K562 (cell line): ENCODE measurements at regions not wholly inside any gene's neighbourhood (a gene's known extent, or its start where the extent isn't known, plus 50 kb on each side); places are given as distances from the start of the nearest gene placed in this dataset.

Source experiments
- ATAC-seq: fragments of 200-7000 bp; cut with Tn5 transposase; 3 replicates; pipeline ENCODE4 v1.9.1; 2020; ENCODE audit warnings: moderate library complexity
- BruUV-seq: library from RNA; stranded (reverse); fragments of 400-500 nt; replicated peaks from 2 replicates; lab custom pipeline; 2021; lab: Mats Ljungman, UMichigan
- CTCF ChIA-PET: fragments of 300-600 bp; formaldehyde crosslinking; extraction: SDS; loops from one replicate; lab custom pipeline; 2021; ENCODE audit warnings: low intra/inter-chr PET ratio; lab: Yijun Ruan, JAX
- POLR2A ChIA-PET: fragments of 300-600, 350-650 bp; sonication (Branson Sonifier 250); formaldehyde crosslinking; extraction: SDS; loops from one replicate; lab custom pipeline; 2021; ENCODE audit warnings: antibody characterized with exemption, inconsistent platforms; lab: Yijun Ruan, JAX
- DNase-seq, 4 experiments: peaks; one replicate each; pipeline versions ENCODE4 v3.0.0 to v3.0.0-alpha.2; 2011 to 2018; ENCODE audit warnings: low spot score in 3 of 4, mixed read lengths in 3 of 4; ENCODE audit errors: extremely low read depth in 1 of 4
- FAIRE-seq: peaks from 2 replicates; lab custom pipeline; 2011; peaks lifted over from hg19 to GRCh38; lab: Jason Lieb, UNC
- H2AFZ ChIP-seq: 2 replicates; pipeline ENCODE4 v1.6.0; 2011; ENCODE audit warnings: low read depth, low read length, control low read depth, inconsistent platforms
- H3K27ac ChIP-seq: fragments of 200-600 bp; 3 replicates; pipeline ENCODE4 v1.8.0; 2011; ENCODE audit warnings: low read depth, mild to moderate bottlenecking, control low read depth, inconsistent platforms, low read length, moderate library complexity, mixed read lengths; ENCODE audit errors: extremely low read depth
- H3K27me3 ChIP-seq, 2 experiments: fragments of 300-600 bp in 1 of 2; 2 replicates in 1 of 2; 3 replicates in 1 of 2; pipeline versions ENCODE4 v1.6.0 to v1.8.0; 2011; ENCODE audit warnings: inconsistent platforms in 2 of 2, low read length in 2 of 2, mild to moderate bottlenecking in 1 of 2, mixed read lengths in 1 of 2, moderate library complexity in 1 of 2; ENCODE audit not compliant: control insufficient read depth in 2 of 2, insufficient read depth in 2 of 2
- H3K36me3 ChIP-seq: fragments of 300-600 bp; 3 replicates; pipeline ENCODE4 v1.8.0; 2011; ENCODE audit warnings: mild to moderate bottlenecking, low read length, inconsistent platforms; ENCODE audit not compliant: control insufficient read depth, insufficient read depth
- H3K4me1 ChIP-seq, 2 experiments: fragments of 200-600 bp in 1 of 2; replicated peaks in 1 of 2; 2 replicates in 1 of 2; 3 replicates in 1 of 2; pipeline versions ENCODE4 v1.5.1 to v1.8.0; 2011; ENCODE audit warnings: inconsistent platforms in 2 of 2, low read length in 2 of 2, mild to moderate bottlenecking in 1 of 2, mixed read lengths in 1 of 2, moderate library complexity in 1 of 2; ENCODE audit not compliant: control insufficient read depth in 2 of 2, insufficient read depth in 2 of 2
- H3K4me2 ChIP-seq: 2 replicates; pipeline ENCODE4 v1.6.1; 2011; ENCODE audit warnings: low read length, control low read depth, inconsistent platforms, mixed read lengths; ENCODE audit not compliant: insufficient read depth
- H3K4me3 ChIP-seq: fragments of 200-600 bp; sonication (generic), shearing (Covaris generic); 2 replicates; pipeline ENCODE4 v1.5.1; 2016; ENCODE audit warnings: control low read depth, inconsistent platforms
- H3K79me2 ChIP-seq: fragments of 200-600 bp; 3 replicates; pipeline ENCODE4 v1.8.0; 2011; ENCODE audit warnings: low read length, inconsistent platforms; ENCODE audit not compliant: control insufficient read depth, insufficient read depth
- H3K9ac ChIP-seq, 2 experiments: 2 replicates each; pipeline versions ENCODE4 v1.6.0 to v1.6.1; 2011; ENCODE audit warnings: low read depth in 2 of 2, low read length in 2 of 2, control low read depth in 1 of 2, inconsistent platforms in 1 of 2, mild to moderate bottlenecking in 1 of 2, mixed read lengths in 1 of 2; ENCODE audit not compliant: insufficient read depth in 1 of 2
- H3K9me1 ChIP-seq: one replicate; pipeline ENCODE4 v1.6.0; 2011; ENCODE audit warnings: inconsistent platforms, mild to moderate bottlenecking, low read length, moderate library complexity; ENCODE audit not compliant: control insufficient read depth, insufficient read depth
- H3K9me3 ChIP-seq: replicated peaks from 2 replicates; pipeline ENCODE4 v1.5.1; 2011; ENCODE audit warnings: low read depth, low read length, inconsistent platforms; ENCODE audit not compliant: control insufficient read depth, insufficient read depth
- H4K20me1 ChIP-seq: replicated peaks from 2 replicates; pipeline ENCODE4 v1.6.1; 2011; ENCODE audit warnings: low read length, inconsistent platforms, mixed read lengths; ENCODE audit not compliant: control insufficient read depth, insufficient read depth
- ESRRA ChIP-seq: fragments of 450-650 bp; IDR thresholded peaks from 2 replicates; pipeline ENCODE4 v1.6.1; 2014; ENCODE audit warnings: low read depth, mild to moderate bottlenecking, moderate library complexity, borderline replicate concordance
- GATAD2A ChIP-seq: fragments of 450-650 bp; IDR thresholded peaks from 2 replicates; pipeline ENCODE4 v1.6.1; 2017
- HLTF ChIP-seq: fragments of 450-650 bp; IDR thresholded peaks from 2 replicates; pipeline ENCODE4 v1.6.1; 2016
- JUNB ChIP-seq: fragments of 450-650 bp; formaldehyde crosslinking; conservative IDR thresholded peaks from 2 replicates; pipeline ENCODE4 v1.4.0; 2020; ENCODE audit warnings: mild to moderate bottlenecking
- NELFE ChIP-seq: IDR thresholded peaks from 2 replicates; pipeline ENCODE4 v1.6.1; 2011; ENCODE audit warnings: mild to moderate bottlenecking; ENCODE audit not compliant: insufficient read depth, insufficient read length
- NFXL1 ChIP-seq: fragments of 450-650 bp; formaldehyde crosslinking; IDR thresholded peaks from 2 replicates; pipeline ENCODE4 v1.4.0; 2021; ENCODE audit warnings: mild to moderate bottlenecking
- PYGO2 ChIP-seq: fragments of 450-650 bp; IDR thresholded peaks from 2 replicates; pipeline ENCODE4 v1.6.1; 2016; ENCODE audit warnings: mild to moderate bottlenecking, missing genetic modification characterization, moderate library complexity, missing compliant biosample characterization
- TAF9B ChIP-seq: fragments of 450-650 bp; IDR thresholded peaks from 2 replicates; pipeline ENCODE4 v1.6.1; 2018; ENCODE audit warnings: mild to moderate bottlenecking; ENCODE audit not compliant: partially characterized antibody
- U2AF1 ChIP-seq: fragments of 200-400 bp; formaldehyde crosslinking; optimal IDR thresholded peaks from 2 replicates; pipeline ENCODE3; 2017; ENCODE audit warnings: mild to moderate bottlenecking, low read depth, low read length, moderate library complexity
- ZBTB43 ChIP-seq: sonication (generic); formaldehyde crosslinking; IDR thresholded peaks from 2 replicates; pipeline ENCODE4 v1.8.0; 2023; ENCODE audit warnings: mild to moderate bottlenecking, missing genetic modification reagents
- ZKSCAN3 ChIP-seq: fragments of 250-450 bp; sonication (Bioruptor Pico); IDR thresholded peaks from 2 replicates; pipeline ENCODE4 v1.4.0; 2020
- ZNF354B ChIP-seq: fragments of 250-450 bp; sonication (Bioruptor Pico); IDR thresholded peaks from 2 replicates; pipeline ENCODE4 v1.4.0; 2020
- whole genome bisulfite sequencing: fragments of 100-300 bp; shearing (Covaris generic); methylation state at CpG from one replicate; pipeline ENCODE4 v1.1.6; 2016; ENCODE audit warnings: low coverage, mixed read lengths; ENCODE audit not compliant: insufficient coverage; ENCODE audit errors: missing lambda C conversion rate; 5-methylcytosine and 5-hydroxymethylcytosine counted together
- in situ Hi-C: fragments of 300-500 bp; cut with MboI; formaldehyde crosslinking; loops from 4 replicates; pipeline ENCODE4 v1.15.0; 2018; ENCODE audit warnings: inconsistent platforms, mixed read lengths
- intact Hi-C: fragments of 100-400 bp; cut with micrococcal nuclease; formaldehyde crosslinking; loops from 2 replicates; pipeline ENCODE4 v1.14.2; 2022
- TF ChIP-seq, protein P1 (sequence below): sonication (generic); formaldehyde crosslinking; IDR thresholded peaks from 2 replicates; pipeline ENCODE4 v1.8.1; 2022; ENCODE audit warnings: missing genetic modification reagents

- Histone ChIP-seq H4K20me1 (no peaks in the 10 kb centered on the region), H3K9me3 (no peaks in the 10 kb centered on the region), H3K27me3 (no peaks in the 10 kb centered on the region), H3K9me1 (no peaks in the 10 kb centered on the region), H3K27ac (no peak overlapping the region), H3K9ac (no peak overlapping the region), H3K79me2 (no peaks in the 10 kb centered on the region), H3K4me3 (no peak overlapping the region), H3K4me2 (no peak overlapping the region), H3K36me3 (no peaks in the 10 kb centered on the region), H2AFZ (no peak overlapping the region), H3K4me1 (no peaks in the 10 kb centered on the region)
- POLR2A ChIA-PET = no interaction called here
- BruUV-seq = no TSS peak
- intact Hi-C loops = no loop called here
- 0% methylated on average over 5 of the region's 5 CpGs for WGBS
- CTCF ChIA-PET = no interaction called here
- DNase-seq = no peak
- in situ Hi-C loops = no loop called here
- TF ChIP-seq PYGO2 = no peak
- no peak for TF ChIP-seq TAF9B
- TF ChIP-seq ZBTB43 (CRISPR knock-in tag) = no peak
- TF ChIP-seq HLTF = no peak
- TF ChIP-seq ZKSCAN3 (CRISPR knock-in tag) = no peak
- TF ChIP-seq NFXL1 (CRISPR knock-in tag) = no peak
- TF ChIP-seq ZNF354B (CRISPR knock-in tag) = no peak
- no peak for TF ChIP-seq ESRRA
- no peak for TF ChIP-seq NELFE
- TF ChIP-seq, protein P1, sequence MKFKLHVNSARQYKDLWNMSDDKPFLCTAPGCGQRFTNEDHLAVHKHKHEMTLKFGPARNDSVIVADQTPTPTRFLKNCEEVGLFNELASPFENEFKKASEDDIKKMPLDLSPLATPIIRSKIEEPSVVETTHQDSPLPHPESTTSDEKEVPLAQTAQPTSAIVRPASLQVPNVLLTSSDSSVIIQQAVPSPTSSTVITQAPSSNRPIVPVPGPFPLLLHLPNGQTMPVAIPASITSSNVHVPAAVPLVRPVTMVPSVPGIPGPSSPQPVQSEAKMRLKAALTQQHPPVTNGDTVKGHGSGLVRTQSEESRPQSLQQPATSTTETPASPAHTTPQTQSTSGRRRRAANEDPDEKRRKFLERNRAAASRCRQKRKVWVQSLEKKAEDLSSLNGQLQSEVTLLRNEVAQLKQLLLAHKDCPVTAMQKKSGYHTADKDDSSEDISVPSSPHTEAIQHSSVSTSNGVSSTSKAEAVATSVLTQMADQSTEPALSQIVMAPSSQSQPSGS (CRISPR knock-in tag) = no peak
- no peak for TF ChIP-seq GATAD2A
- no peak for TF ChIP-seq U2AF1
- no peak for TF ChIP-seq JUNB (CRISPR knock-in tag)
- TF ChIP-seq, all 486 proteins: peak for 0
- no peak for ATAC-seq
- FAIRE-seq = no peak
These were observed 1057.8 kb downstream of the FSCB start for GRCh38 chr14:43449291-43449690.
